GM18517 (cell line): ENCODE measurements at regions not wholly inside any gene's neighbourhood (a gene's known extent, or its start where the extent isn't known, plus 50 kb on each side); places are given as distances from the start of the nearest gene placed in this dataset.

ENCODE experiments used
- ATAC-seq: cut with Tn5 transposase; IDR thresholded peaks from one replicate; pipeline ENCODE4 v1.9.1; 2021; ENCODE audit warnings: mild to moderate bottlenecking, moderate library complexity; ENCODE audit not compliant: unreplicated experiment

- no peak for ATAC-seq
These were observed 1052.8 kb downstream of the NAALADL2 start for GRCh38 chr3:175911937-175912336.

GRCh38 chr3:175902226-175902625 lies 1043.1 kb downstream of the NAALADL2 start:
- no peak for ATAC-seq

- no peak for ATAC-seq
These were observed 1039.1 kb downstream of the NAALADL2 start for GRCh38 chr3:175898194-175898593.

- no peak for ATAC-seq
These were observed 1037.5 kb downstream of the NAALADL2 start for GRCh38 chr3:175896655-175897054.

- ATAC-seq, result no peak
These were observed 1036.6 kb downstream of the NAALADL2 start for GRCh38 chr3:175895731-175896130.

- no peak for ATAC-seq
These were observed 1034.4 kb downstream of the NAALADL2 start for GRCh38 chr3:175893566-175893965.

GRCh38 chr3:175890066-175890465 lies 1030.9 kb downstream of the NAALADL2 start:
- ATAC-seq, result no peak

GRCh38 chr3:175885231-175885766 lies 1026.2 kb downstream of the NAALADL2 start:
- no peak for ATAC-seq

GRCh38 chr3:175879417-175879816 lies 1020.3 kb downstream of the NAALADL2 start:
- ATAC-seq, result no peak

- no peak for ATAC-seq
These were observed 1010.3 kb downstream of the NAALADL2 start for GRCh38 chr3:175869404-175869803.

- no peak for ATAC-seq
These were observed 1009.5 kb downstream of the NAALADL2 start for GRCh38 chr3:175868626-175869025.

- ATAC-seq, result no peak
These were observed 1006.6 kb downstream of the NAALADL2 start for GRCh38 chr3:175865724-175866123.

- ATAC-seq, result no peak
These were observed 1002.8 kb downstream of the NAALADL2 start for GRCh38 chr3:175861916-175862315.
